ENCODE measurements at regions not wholly inside any gene's neighbourhood (a gene's known extent, or its start where the extent isn't known, plus 50 kb on each side); places are given as distances from the start of the nearest gene placed in this dataset.

DNA sequence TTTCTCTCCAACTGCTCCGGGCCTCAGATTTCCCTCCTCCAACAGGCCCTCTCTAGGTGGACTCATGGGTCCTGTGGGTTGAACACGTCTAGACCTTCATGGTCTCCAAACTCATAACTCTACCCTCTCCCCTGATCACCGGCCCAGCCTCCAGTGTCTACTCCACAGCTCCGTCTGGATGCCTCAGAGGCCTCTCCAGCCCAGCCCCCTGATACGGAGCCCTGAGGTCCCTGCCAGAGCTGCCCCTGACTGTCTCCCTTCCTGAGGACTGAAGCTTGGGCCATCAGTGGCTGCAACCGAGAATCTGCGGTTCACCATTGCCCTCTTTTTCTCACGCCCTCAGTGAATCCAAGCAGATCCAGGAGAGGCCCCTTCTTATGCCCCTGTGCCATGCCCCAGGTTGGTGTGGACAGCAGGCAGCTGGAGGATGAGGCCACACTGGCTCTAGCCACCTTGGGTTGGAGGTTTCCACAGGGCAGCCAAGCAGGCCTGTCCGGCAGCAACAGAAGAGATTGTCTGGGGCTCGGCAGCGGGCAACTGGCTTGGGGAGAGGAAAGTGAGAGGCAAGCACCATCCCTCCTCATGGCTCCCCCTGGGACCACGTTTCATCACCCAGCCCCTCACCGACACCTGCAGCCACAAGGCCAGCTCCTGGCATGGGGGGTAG, 104.6 kb upstream of the FGF3 start:
- H3K4me3 ChIP-seq (ENCODE audit: low read depth, low read length): no peak overlapping the region
- DNase-seq (ENCODE audit: low read depth): no peak
- TF ChIP-seq, protein P1, sequence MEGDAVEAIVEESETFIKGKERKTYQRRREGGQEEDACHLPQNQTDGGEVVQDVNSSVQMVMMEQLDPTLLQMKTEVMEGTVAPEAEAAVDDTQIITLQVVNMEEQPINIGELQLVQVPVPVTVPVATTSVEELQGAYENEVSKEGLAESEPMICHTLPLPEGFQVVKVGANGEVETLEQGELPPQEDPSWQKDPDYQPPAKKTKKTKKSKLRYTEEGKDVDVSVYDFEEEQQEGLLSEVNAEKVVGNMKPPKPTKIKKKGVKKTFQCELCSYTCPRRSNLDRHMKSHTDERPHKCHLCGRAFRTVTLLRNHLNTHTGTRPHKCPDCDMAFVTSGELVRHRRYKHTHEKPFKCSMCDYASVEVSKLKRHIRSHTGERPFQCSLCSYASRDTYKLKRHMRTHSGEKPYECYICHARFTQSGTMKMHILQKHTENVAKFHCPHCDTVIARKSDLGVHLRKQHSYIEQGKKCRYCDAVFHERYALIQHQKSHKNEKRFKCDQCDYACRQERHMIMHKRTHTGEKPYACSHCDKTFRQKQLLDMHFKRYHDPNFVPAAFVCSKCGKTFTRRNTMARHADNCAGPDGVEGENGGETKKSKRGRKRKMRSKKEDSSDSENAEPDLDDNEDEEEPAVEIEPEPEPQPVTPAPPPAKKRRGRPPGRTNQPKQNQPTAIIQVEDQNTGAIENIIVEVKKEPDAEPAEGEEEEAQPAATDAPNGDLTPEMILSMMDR (IDR thresholded peaks at IDR 0.05; ENCODE audit: low read depth, low read length, missing control alignments): no peak

DNA sequence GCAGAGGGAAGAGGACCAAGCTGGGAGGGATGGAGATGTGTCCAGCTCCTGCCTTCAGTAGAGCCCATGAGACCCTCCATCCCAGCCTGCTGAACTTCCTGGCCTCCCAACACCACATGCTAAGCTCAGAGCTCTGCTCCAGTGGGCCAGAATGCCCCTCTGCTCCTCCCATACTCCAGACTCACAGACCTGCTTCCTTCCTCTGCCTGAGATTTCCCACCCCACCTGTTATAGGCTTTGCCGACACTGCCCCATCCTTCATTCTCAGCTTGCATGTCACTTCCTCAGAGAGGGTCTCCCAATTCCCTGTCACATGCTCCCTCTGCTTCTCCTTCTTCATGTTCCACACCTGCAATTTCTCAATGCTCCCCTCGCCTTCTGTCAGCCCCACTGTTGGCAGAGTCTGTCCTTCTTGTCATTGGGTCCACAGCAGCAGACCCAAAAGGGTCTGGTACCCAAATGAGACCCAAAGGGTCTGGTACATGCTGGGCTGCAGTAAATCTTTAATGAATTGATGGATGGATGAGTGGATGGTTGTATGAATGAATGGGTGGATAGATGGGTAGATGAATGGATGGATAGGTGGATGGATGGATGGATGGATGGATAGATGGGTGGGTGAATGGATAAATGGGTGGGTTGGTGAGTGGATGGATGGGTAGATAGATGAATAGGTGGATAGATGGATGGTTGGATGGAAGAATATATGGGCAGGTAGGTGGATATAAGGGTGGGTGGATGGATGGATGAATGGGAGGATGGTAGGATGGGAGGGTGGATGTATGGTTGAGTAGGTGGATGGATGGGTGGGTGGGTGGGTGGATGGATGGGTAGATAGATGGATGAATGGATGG, 105.3 kb upstream of the FGF3 start:
- TF ChIP-seq, protein P1 (IDR thresholded peaks at IDR 0.05; ENCODE audit: low read depth, low read length, missing control alignments): no peak
- no peak overlapping the region for H3K4me3 ChIP-seq (ENCODE audit: low read depth, low read length)
- DNase-seq (ENCODE audit: low read depth): no peak

DNA sequence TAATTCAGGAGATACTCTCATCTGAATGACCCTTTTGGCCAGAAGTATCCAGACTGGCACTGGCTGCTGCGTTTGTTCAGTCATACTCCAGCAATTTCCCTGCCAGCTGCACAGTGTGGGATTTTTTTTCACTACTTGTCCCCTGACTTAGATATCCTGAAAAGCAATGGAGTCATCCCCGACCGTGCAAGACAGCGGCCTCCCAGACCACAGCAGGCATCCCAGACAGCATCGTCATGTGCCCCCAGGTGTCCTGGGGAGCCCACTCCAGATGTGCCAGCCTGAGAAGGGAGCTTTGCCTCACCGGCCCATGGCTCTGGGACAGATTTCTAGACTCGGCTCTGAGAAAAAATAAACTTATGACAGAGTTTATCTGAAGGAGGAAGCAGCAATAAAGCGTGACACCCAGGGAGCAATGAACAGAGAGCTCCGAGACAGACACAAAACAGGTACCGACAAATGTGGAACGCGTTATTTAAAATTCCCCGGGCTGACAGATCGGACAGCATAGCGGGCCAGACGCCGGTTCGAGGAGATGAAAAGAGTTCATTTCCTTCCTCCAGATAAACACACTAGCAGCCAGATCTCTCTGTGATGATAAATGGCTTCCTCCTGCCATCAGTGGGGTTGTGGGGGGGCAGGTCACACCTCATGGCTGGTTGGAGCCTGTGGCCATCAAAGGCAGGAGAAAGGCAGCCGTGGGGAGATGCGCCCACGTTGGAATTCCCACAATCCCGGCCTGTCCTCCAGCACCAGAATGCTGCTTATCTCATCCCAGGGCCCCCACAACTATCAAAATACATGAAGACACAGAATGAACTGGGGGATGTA, 106.4 kb upstream of the FGF3 start:
- DNase-seq (ENCODE audit: low read depth): no peak
- H3K4me3 ChIP-seq (ENCODE audit: low read depth, low read length): no peak overlapping the region
- TF ChIP-seq, protein P1 (IDR thresholded peaks at IDR 0.05; ENCODE audit: low read depth, low read length, missing control alignments): no peak

DNA sequence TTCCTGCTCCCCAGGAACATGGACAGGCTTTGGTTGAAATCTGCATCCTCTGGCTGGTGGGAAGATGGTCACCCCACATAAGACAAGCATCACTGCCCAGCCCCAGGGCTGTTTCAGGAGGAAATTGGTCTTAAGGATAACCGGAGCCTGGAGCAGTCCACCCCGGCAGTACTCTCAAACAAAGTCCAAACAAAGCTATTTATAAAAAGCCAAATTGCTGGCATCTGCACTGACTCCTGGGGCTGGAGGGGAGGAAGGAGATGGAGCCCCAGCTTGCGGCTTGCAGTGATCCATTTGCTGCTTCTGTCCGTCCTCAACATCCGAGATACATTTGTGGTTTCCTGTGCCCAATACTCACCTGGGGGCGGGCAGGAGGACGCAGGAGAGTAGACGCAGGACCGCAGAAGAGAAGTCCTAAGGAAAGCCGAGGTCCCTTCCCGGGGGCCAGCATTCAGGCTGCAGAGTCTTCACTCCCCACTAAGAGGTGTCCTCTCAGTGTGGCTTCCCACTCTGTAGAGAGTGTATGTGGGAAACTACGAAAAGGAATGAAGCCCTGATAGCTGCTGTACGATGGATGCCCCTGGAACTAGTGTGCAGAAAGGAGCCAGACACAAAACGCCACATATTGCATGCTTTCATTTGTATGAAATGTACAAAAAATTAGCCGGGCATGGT, 107.3 kb upstream of the FGF3 start:
- no peak for DNase-seq (ENCODE audit: low read depth)
- no peak overlapping the region for H3K4me3 ChIP-seq (ENCODE audit: low read depth, low read length)
- TF ChIP-seq, protein P1 (IDR thresholded peaks at IDR 0.05; ENCODE audit: low read depth, low read length, missing control alignments): no peak

DNA sequence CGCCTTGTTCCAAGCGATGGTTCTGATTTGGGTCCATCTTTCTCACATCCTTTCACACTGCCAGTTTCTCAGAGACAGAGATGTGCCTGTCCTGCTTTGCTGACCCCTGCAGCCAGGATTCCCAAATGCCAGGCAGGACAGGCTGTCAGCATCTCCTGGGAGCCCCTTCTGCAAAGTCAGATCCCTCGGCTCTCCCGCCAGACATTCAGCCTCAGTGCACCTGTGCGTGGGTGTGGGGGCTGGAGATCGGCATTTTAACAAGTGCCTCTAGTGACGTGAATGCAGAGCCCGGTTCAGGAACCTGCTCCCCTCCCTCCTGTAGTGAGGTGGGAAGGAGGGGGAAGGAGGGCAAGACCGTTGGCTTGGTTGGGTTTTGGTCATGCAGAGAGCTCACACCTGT, 108.9 kb upstream of the FGF3 start:
- DNase-seq (ENCODE audit: low read depth): no peak
- no peak overlapping the region for H3K4me3 ChIP-seq (ENCODE audit: low read depth, low read length)
- TF ChIP-seq, protein P1 (IDR thresholded peaks at IDR 0.05; ENCODE audit: low read depth, low read length, missing control alignments): no peak

DNA sequence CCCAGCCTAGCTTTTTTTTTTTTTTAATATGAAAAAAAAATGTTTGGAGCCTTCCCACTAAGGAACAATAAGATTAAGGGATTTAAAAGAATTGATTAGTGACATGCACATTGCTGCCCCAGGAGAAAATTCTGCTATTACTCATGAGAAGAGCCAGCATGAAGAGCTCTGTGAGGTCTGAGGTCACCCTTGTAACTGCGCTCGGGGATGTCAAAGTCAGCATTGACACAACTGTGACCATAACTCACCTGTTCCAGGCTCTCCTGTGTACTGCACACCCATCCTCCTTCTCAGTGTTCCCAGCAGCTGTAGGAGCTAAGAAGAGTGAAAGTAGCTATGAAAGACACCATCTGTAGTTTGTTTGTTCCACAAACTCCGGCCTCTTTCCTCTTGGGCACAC, 109.8 kb upstream of the FGF3 start:
- no peak overlapping the region for H3K4me3 ChIP-seq (ENCODE audit: low read depth, low read length)
- TF ChIP-seq, protein P1 (IDR thresholded peaks at IDR 0.05; ENCODE audit: low read depth, low read length, missing control alignments): no peak
- no peak for DNase-seq (ENCODE audit: low read depth)

Data from GM12864 (cell line).